Natural killer cell (primary cell): ENCODE measurements at regions not wholly inside any gene's neighbourhood (a gene's known extent, or its start where the extent isn't known, plus 50 kb on each side); places are given as distances from the start of the nearest gene placed in this dataset.

Experiments
- ATAC-seq, 3 donors: fragments of 150-1000 bp in 2 of 3; fragments of 200-7000 bp in 1 of 3; cut with Tn5 transposase; 1 replicate in 1 of 3; 2 replicates in 2 of 3; pipeline ENCODE4 v1.10.0; 2021; ENCODE audit warnings: mild to moderate bottlenecking in 2 of 3, moderate library complexity in 2 of 3
- DNase-seq, 2 donors: peaks; one replicate each; pipeline versions ENCODE4 v3.0.0 to v3.0.0-alpha.2; 2013 to 2021; ENCODE audit warnings: mixed read lengths in 1 of 2
- H3K27ac ChIP-seq: one replicate; pipeline ENCODE4 v1.5.1; 2013; ENCODE audit warnings: mild to moderate bottlenecking, low read length
- H3K27me3 ChIP-seq: one replicate; pipeline ENCODE4 v1.6.1; 2013; ENCODE audit warnings: low read length; ENCODE audit not compliant: control insufficient read depth, insufficient read depth
- H3K36me3 ChIP-seq: one replicate; pipeline ENCODE4 v1.6.1; 2013; ENCODE audit warnings: low read length; ENCODE audit not compliant: control insufficient read depth, insufficient read depth
- H3K4me1 ChIP-seq: one replicate; pipeline ENCODE4 v1.6.1; 2013; ENCODE audit warnings: low read length; ENCODE audit not compliant: control insufficient read depth, insufficient read depth
- H3K4me3 ChIP-seq: one replicate; pipeline ENCODE4 v1.5.1; 2013; ENCODE audit warnings: low read length
- H3K9me3 ChIP-seq: one replicate; pipeline ENCODE4 v1.6.1; 2013; ENCODE audit warnings: low read length; ENCODE audit not compliant: control insufficient read depth, insufficient read depth
- H3K27ac Mint-ChIP-seq, 2 donors: one replicate each; pipeline ENCODE4 v1.8.0; 2022; ENCODE audit warnings: mild to moderate bottlenecking in 2 of 2, mixed read lengths in 2 of 2, moderate library complexity in 1 of 2
- H3K27me3 Mint-ChIP-seq, 2 donors: one replicate each; pipeline ENCODE4 v1.8.0; 2022; ENCODE audit warnings: low read depth in 2 of 2, mixed read lengths in 2 of 2
- H3K36me3 Mint-ChIP-seq: one replicate; pipeline ENCODE4 v1.8.0; 2022; ENCODE audit warnings: mixed read lengths
- H3K4me1 Mint-ChIP-seq, 2 donors: one replicate each; pipeline ENCODE4 v1.8.0; 2022; ENCODE audit warnings: mixed read lengths in 2 of 2
- H3K4me3 Mint-ChIP-seq: one replicate; pipeline ENCODE4 v1.8.0; 2022; ENCODE audit warnings: mild to moderate bottlenecking, moderate library complexity, mixed read lengths
- H3K9me3 Mint-ChIP-seq, 2 donors: one replicate each; pipeline ENCODE4 v1.8.0; 2022; ENCODE audit warnings: mixed read lengths in 2 of 2
- CTCF ChIP-seq: fragments of 200-600 bp; IDR thresholded peaks from one replicate; pipeline ENCODE4 v1.8.0; 2022; ENCODE audit warnings: antibody characterized with exemption
- WGBS: methylation state at CpG from one replicate; pipeline ENCODE4 v1.1.7; 2013; ENCODE audit warnings: missing lambda C conversion rate; ENCODE audit not compliant: insufficient coverage; 5-methylcytosine and 5-hydroxymethylcytosine counted together
- intact Hi-C: fragments of 100-400 bp; cut with micrococcal nuclease; formaldehyde crosslinking; loops from one replicate; pipeline ENCODE4 v1.14.2; 2022

GRCh38 chr2:158024288-158024898, 77.3 kb upstream of the UPP2 start:
- intact Hi-C loops, result loop anchor here (1.0 to 5.0 kb wide), 3 partner anchors 720 to 1093 kb away; no protein-coding TSS in a partner anchor

GRCh38 chr2:158022888-158023287, 78.8 kb upstream of the UPP2 start:
- Mint-ChIP-seq H3K27me3 (peaks cover 0 to 2% of the 10 kb centered on the region in 2 donors), H3K9me3 (no peaks in the 10 kb centered on the region), H3K4me1 (no peaks in the 10 kb centered on the region), H3K27ac (no peak overlapping the region), H3K4me3 (no peak overlapping the region), H3K36me3 (no peaks in the 10 kb centered on the region)
- no peaks in the 10 kb centered on the region for H3K9me3 ChIP-seq
- H3K27ac ChIP-seq, result no peak overlapping the region
- H3K27me3 ChIP-seq, result no peaks in the 10 kb centered on the region
- WGBS, result 88% methylated on average over 1 of the region's 1 CpG
- H3K4me3 ChIP-seq, result no peak overlapping the region
- no peaks in the 10 kb centered on the region for H3K4me1 ChIP-seq
- ATAC-seq (no peak), DNase-seq (peak in 1 of 2 donors; percentile 13)
- intact Hi-C loops, result loop anchor here (5.0 kb wide), 1 partner anchor 1094 kb away; no protein-coding TSS in a partner anchor
- no peak for TF ChIP-seq CTCF
- H3K36me3 ChIP-seq, result no peaks in the 10 kb centered on the region

More at GRCh38 chr2:158024288-158024898, 77.3 kb upstream of the UPP2 start:
- Mint-ChIP-seq H3K27me3 (no peaks in the 10 kb centered on the region), H3K4me1 (no peaks in the 10 kb centered on the region), H3K27ac (no peak overlapping the region), H3K4me3 (no peak overlapping the region), H3K9me3 (no peaks in the 10 kb centered on the region), H3K36me3 (no peaks in the 10 kb centered on the region)
- no peaks in the 10 kb centered on the region for H3K9me3 ChIP-seq
- H3K27ac ChIP-seq, result no peak overlapping the region
- DNase-seq (peak in 1 of 2 donors; percentile 69), ATAC-seq (peak in 2 of 3 donors; percentile 48 to 62)
- no peak overlapping the region for H3K4me3 ChIP-seq
- WGBS, result 9% methylated on average over 3 of the region's 4 CpGs
- H3K36me3 ChIP-seq, result no peaks in the 10 kb centered on the region
- H3K27me3 ChIP-seq, result no peaks in the 10 kb centered on the region
- TF ChIP-seq CTCF, result peak; percentile 77
- no peaks in the 10 kb centered on the region for H3K4me1 ChIP-seq

DNA sequence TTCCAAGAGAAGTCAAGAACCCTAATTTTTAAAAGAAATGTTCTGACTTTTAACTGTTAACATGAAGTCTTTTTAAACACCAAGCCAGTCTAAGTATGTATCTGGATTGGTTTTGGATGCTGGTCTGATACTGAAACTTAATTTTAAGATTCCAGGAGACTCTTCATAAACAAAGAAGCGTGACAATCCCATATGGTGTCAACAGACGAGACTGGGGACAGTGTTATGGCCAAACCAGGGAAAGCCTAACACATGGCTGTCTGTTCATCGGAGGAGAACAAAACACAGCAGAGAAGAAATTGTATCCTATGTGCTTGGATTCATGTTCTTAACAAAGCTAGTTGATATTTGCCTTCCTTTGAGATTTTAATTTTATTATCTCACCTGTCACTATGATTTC, 80.5 kb upstream of the UPP2 start:
- H3K36me3 ChIP-seq, result no peaks in the 10 kb centered on the region
- Mint-ChIP-seq H3K4me3 (no peak overlapping the region), H3K27ac (no peak overlapping the region), H3K4me1 (no peaks in the 10 kb centered on the region), H3K9me3 (no peaks in the 10 kb centered on the region), H3K36me3 (no peaks in the 10 kb centered on the region), H3K27me3 (peaks cover 0 to 2% of the 10 kb centered on the region in 2 donors)
- no peak for TF ChIP-seq CTCF
- 91% methylated on average over 3 of the region's 3 CpGs for WGBS
- no peak overlapping the region for H3K27ac ChIP-seq
- H3K4me1 ChIP-seq, result no peaks in the 10 kb centered on the region
- H3K27me3 ChIP-seq, result no peaks in the 10 kb centered on the region
- H3K9me3 ChIP-seq, result no peaks in the 10 kb centered on the region
- DNase-seq, result no peak
- ATAC-seq, result no peak
- intact Hi-C loops, result loop anchor here (5.0 kb wide), 1 partner anchor 1096 kb away; no protein-coding TSS in a partner anchor
- H3K4me3 ChIP-seq, result no peak overlapping the region
